Choroid plexus epithelial cell (primary cell): ENCODE measurements at regions not wholly inside any gene's neighbourhood (a gene's known extent, or its start where the extent isn't known, plus 50 kb on each side); places are given as distances from the start of the nearest gene placed in this dataset.
"Not testable (repeated sequence)": the region's sequence is repeated elsewhere in the genome, so short reads cannot be mapped to it uniquely, and the experiment has no call there.

Experiments
- DNase-seq: peaks from one replicate; pipeline ENCODE4 v3.0.0-alpha.2; 2010; ENCODE audit warnings: low read depth
- H3K4me3 ChIP-seq: 2 replicates; pipeline ENCODE4 v1.5.1; 2011; ENCODE audit warnings: low read depth, mild to moderate bottlenecking, control low read depth, low read length, moderate library complexity
- CTCF ChIP-seq: conservative IDR thresholded peaks from 2 replicates; pipeline ENCODE4 v1.5.1; 2011; ENCODE audit warnings: low read depth, mild to moderate bottlenecking, control low read depth, inconsistent platforms, low read length, moderate library complexity

GRCh38 chr20:51128198-51128597, 105.3 kb upstream of the KCNG1 start:
- peak; percentile 95 for DNase-seq
- H3K4me3 ChIP-seq = no peak overlapping the region
- no peak for TF ChIP-seq CTCF

- DNase-seq = no peak
- TF ChIP-seq CTCF = no peak
- H3K4me3 ChIP-seq = no peak overlapping the region
Observed at GRCh38 chr20:51127713-51128112, 104.8 kb upstream of the KCNG1 start.

GRCh38 chr20:51126337-51126736, 103.4 kb upstream of the KCNG1 start:
- TF ChIP-seq CTCF = no peak
- DNase-seq = no peak
- no peak overlapping the region for H3K4me3 ChIP-seq

- H3K4me3 ChIP-seq = no peak overlapping the region
- DNase-seq = no peak
- TF ChIP-seq CTCF = no peak
Observed at GRCh38 chr20:51125780-51126179, 102.9 kb upstream of the KCNG1 start.

- no peak for TF ChIP-seq CTCF
- no peak for DNase-seq
- H3K4me3 ChIP-seq = no peak overlapping the region
Observed at GRCh38 chr20:51125105-51125504, 102.2 kb upstream of the KCNG1 start.

- not testable (repeated sequence) for DNase-seq, H3K4me3 ChIP-seq
Observed at GRCh38 chr20:51123887-51124286, 101.0 kb upstream of the KCNG1 start.

- TF ChIP-seq CTCF = no peak
- H3K4me3 ChIP-seq = no peak overlapping the region
- no peak for DNase-seq
Observed at GRCh38 chr20:51122931-51123658, 100.2 kb upstream of the KCNG1 start.
